ENCODE measurements at regions not wholly inside any gene's neighbourhood (a gene's known extent, or its start where the extent isn't known, plus 50 kb on each side); places are given as distances from the start of the nearest gene placed in this dataset.

- ChIA-PET CTCF (no interaction called here), POLR2A (ENCODE audit: unreplicated experiment) (interaction anchor here (0.5 kb wide), 1 partner anchor 460 kb away, joined by 4 read pairs; no protein-coding TSS in a partner anchor)
- Histone ChIP-seq H4K91ac (ENCODE audit: insufficient read depth, low read depth, low read length) (no peak overlapping the region), H2AK5ac (ENCODE audit: low read depth, low read length) (no peak overlapping the region), H2AK9ac (replicated peaks; ENCODE audit: low read depth, low read length, poor library complexity) (no peak overlapping the region), H3K14ac (replicated peaks; ENCODE audit: low read depth, low read length) (no peak overlapping the region), H3K4me1 (ENCODE audit: control insufficient read depth, insufficient read depth, low read length) (peaks cover 7% of the 10 kb centered on the region; the same call in 1 of the 2 replicates), H3K27me3 (ENCODE audit: control insufficient read depth, insufficient read depth, low read length) (peaks cover 49% of the 10 kb centered on the region), H2AFZ (replicated peaks; ENCODE audit: low read length, poor library complexity) (no peak overlapping the region), H3K4me2 (ENCODE audit: low read depth, low read length) (no peak overlapping the region), H3K79me1 (ENCODE audit: low read depth in 1 of 2, low read length in 2 of 2) (no peaks in the 10 kb centered on the region), H3K9me1 (ENCODE audit: insufficient read depth, low read length) (no peaks in the 10 kb centered on the region), H3K56ac (ENCODE audit: extremely low read depth, insufficient read depth, low read length) (no peak overlapping the region), H3K4me3 (ENCODE audit: insufficient read depth, low read depth, low read length) (no peak overlapping the region), H3K4ac (ENCODE audit: low read depth, low read length) (no peak overlapping the region), H4K20me1 (ENCODE audit: insufficient read depth, low read length) (no peaks in the 10 kb centered on the region), H3K9me3 (ENCODE audit: control insufficient read depth, insufficient read depth, low read length) (peaks cover 5% of the 10 kb centered on the region), H2BK5ac (ENCODE audit: low read depth, low read length, poor library complexity, severe bottlenecking) (no peak overlapping the region), H2BK15ac (ENCODE audit: low read depth, low read length) (no peak overlapping the region), H3K36me3 (ENCODE audit: control insufficient read depth, insufficient read depth, low read length) (no peaks in the 10 kb centered on the region), H3K23ac (ENCODE audit: low read depth, low read length) (no peak overlapping the region; the same call in 1 of the 2 replicates), H3K18ac (ENCODE audit: low read depth, low read length) (no peak overlapping the region), H4K8ac (ENCODE audit: low read depth in 2 of 2, low read length in 2 of 2) (no peak overlapping the region), H3K27ac (ENCODE audit: insufficient read depth, low read length) (no peak overlapping the region), H2BK120ac (ENCODE audit: low read depth, low read length) (no peak overlapping the region), H2BK20ac (ENCODE audit: low read depth, low read length) (no peak overlapping the region), H4K5ac (ENCODE audit: low read depth, low read length) (no peak overlapping the region), H3K9ac (ENCODE audit: low read depth, low read length) (no peak overlapping the region)
- no peak for ATAC-seq (ENCODE audit: low read depth)
- in situ Hi-C loops (cut with MboI; ENCODE audit: low sequenced_read_pairs) (no loop called here), dilution Hi-C loops (cut with HindIII; ENCODE audit: low sequenced_read_pairs, unreplicated experiment) (no loop called here), intact Hi-C loops (cut with micrococcal nuclease) (no loop called here)
- BruUV-seq (replicated peaks), result no TSS peak
- TF ChIP-seq SMC3 (IDR thresholded peaks at IDR 0.05; ENCODE audit: low read depth, low read length) (no peak), MXI1 (IDR thresholded peaks at IDR 0.05; ENCODE audit: borderline replicate concordance, low read depth, low read length) (no peak), CTCF (conservative IDR thresholded peaks at IDR 0.05; ENCODE audit: low read depth, low read length) (no peak), FOS (IDR thresholded peaks at IDR 0.05; ENCODE audit: low read depth, low read length) (no peak), USF2 (IDR thresholded peaks at IDR 0.05; ENCODE audit: low read depth, low read length) (no peak), MAFK (IDR thresholded peaks at IDR 0.05; ENCODE audit: low read depth, low read length) (no peak), RCOR1 (IDR thresholded peaks at IDR 0.05; ENCODE audit: insufficient replicate concordance, low read length) (no peak), CEBPB (IDR thresholded peaks at IDR 0.05; ENCODE audit: low read depth, low read length) (no peak), ELK1 (IDR thresholded peaks at IDR 0.05; ENCODE audit: borderline replicate concordance, low read depth, low read length) (no peak), RAD21 (IDR thresholded peaks at IDR 0.05; ENCODE audit: low read length) (no peak)
- DNase-seq, result no peak
- WGBS, 2 experiments (ENCODE audit: extremely low coverage in 2 of 2, insufficient read length in 1 of 2), result no CpG with 5 or more reads among the region's 4 CpGs
Observed at GRCh38 chr6:3607171-3607570, 144.3 kb downstream of the PXDC1 start.
